Fibroblast of villous mesenchyme (primary cell): ENCODE measurements at regions not wholly inside any gene's neighbourhood (a gene's known extent, or its start where the extent isn't known, plus 50 kb on each side); places are given as distances from the start of the nearest gene placed in this dataset.

Source experiments
- DNase-seq: peaks from one replicate; pipeline ENCODE4 v3.0.0-alpha.2; 2010; ENCODE audit warnings: low read depth
- H3K4me3 ChIP-seq: 2 replicates; pipeline ENCODE4 v1.5.1; 2011; ENCODE audit warnings: low read depth, mild to moderate bottlenecking, low read length
- TF ChIP-seq, protein P1 (sequence below): IDR thresholded peaks from 2 replicates; pipeline ENCODE4 v1.5.1; 2012; ENCODE audit warnings: low read depth, mild to moderate bottlenecking, low read length; ENCODE audit not compliant: insufficient read depth

- TF ChIP-seq, protein P1, sequence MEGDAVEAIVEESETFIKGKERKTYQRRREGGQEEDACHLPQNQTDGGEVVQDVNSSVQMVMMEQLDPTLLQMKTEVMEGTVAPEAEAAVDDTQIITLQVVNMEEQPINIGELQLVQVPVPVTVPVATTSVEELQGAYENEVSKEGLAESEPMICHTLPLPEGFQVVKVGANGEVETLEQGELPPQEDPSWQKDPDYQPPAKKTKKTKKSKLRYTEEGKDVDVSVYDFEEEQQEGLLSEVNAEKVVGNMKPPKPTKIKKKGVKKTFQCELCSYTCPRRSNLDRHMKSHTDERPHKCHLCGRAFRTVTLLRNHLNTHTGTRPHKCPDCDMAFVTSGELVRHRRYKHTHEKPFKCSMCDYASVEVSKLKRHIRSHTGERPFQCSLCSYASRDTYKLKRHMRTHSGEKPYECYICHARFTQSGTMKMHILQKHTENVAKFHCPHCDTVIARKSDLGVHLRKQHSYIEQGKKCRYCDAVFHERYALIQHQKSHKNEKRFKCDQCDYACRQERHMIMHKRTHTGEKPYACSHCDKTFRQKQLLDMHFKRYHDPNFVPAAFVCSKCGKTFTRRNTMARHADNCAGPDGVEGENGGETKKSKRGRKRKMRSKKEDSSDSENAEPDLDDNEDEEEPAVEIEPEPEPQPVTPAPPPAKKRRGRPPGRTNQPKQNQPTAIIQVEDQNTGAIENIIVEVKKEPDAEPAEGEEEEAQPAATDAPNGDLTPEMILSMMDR, result no peak
- peak; percentile 5 for DNase-seq
- no peak overlapping the region for H3K4me3 ChIP-seq
Observed at GRCh38 chr17:72184805-72185204, 64.0 kb downstream of the SOX9 start.

GRCh38 chr17:72185564-72185963 lies 64.7 kb downstream of the SOX9 start:
- H3K4me3 ChIP-seq, result no peak overlapping the region
- no peak for DNase-seq
- TF ChIP-seq, protein P1, result no peak

GRCh38 chr17:72187556-72187955 lies 66.7 kb downstream of the SOX9 start:
- TF ChIP-seq, protein P1, result no peak
- H3K4me3 ChIP-seq, result no peak overlapping the region
- no peak for DNase-seq

DNA sequence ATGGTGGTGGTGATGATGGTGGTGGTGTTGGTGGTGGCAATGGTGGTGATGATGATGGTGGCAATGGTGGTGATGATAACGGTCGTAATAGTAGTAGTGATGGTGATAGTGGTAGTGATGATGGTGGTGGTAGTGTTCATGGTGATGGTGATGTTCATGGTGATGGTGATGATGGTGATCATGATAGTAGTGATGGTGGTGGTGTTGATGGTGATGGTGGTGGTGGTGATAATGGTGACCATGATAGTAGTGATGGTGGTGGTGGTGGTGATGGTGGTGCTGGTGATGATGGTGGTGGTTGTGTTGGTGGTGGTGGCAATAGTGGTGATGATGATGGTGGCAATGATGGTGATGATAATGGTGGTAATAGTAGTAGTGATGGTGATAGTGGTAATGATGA lies 68.0 kb downstream of the SOX9 start:
- TF ChIP-seq, protein P1, result no peak
- no peak for DNase-seq
- H3K4me3 ChIP-seq, result no peak overlapping the region

DNA sequence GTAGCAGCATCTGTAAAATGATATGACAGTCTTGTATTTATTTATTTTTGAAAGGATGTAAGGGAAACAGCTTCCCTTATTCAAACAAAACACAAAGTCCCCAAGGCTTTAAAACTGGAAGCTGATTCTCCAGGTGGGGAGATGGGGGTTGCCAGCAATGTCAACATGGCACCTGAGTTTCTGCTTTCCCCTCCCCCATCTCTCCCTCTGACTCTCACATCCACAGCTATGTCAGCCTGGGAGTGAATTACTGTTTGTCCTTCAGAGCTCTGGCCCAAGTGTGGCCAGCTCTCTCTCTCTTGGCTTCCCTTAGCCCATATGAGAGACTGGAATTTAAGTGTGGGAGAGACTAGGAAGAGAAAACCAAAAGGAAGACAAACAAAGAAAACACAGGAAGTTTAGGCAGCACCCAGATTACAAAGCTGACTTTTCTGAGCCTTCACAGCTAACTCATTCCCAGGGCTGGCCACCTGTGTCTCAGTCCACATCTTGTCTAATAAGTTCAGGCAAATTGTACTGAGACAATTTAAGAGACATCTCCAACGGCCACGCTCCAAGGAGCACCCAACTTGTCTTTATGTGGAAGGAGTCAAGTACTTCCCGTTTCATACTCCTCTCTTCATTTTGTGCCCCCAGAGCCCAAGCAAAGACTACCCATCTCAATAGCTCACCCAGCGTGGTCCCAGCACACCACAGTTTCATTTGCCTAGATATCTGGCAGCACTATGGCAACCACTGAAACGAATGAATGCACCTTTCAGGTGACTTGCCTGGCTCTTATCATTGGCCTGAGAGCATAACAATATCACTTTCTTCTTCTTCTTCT lies 69.2 kb downstream of the SOX9 start:
- TF ChIP-seq, protein P1, result no peak
- no peak overlapping the region for H3K4me3 ChIP-seq
- DNase-seq, result no peak

DNA sequence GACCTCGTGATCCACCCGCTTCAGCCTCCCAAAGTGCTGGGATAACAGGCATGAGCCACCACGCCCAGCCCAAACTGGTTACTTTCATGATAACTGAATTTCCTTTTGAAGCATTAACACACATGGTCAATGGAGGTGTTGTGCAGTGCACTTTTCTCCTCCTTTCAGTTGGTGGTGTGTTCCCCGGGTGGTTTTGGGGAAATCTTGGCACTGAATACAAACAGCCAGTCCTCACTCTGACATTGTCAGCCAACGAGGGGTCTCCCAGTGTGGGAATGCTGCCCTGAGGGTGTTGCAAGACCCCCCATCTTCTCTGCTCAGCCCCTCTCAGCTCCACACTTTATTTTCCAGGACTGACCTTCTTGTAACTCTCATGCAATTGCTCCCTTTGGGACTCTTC lies 70.5 kb downstream of the SOX9 start:
- no peak for DNase-seq
- H3K4me3 ChIP-seq, result no peak overlapping the region

More for the DNA sequence above, 70.5 kb downstream of the SOX9 start:
- TF ChIP-seq, protein P1, result no peak
